Small intestine (tissue), 7 donors: ENCODE measurements at regions not wholly inside any gene's neighbourhood (a gene's known extent, or its start where the extent isn't known, plus 50 kb on each side); places are given as distances from the start of the nearest gene placed in this dataset.
A peak's percentile ranks its signal among the peaks of the same experiment; 100 is the strongest.

ENCODE experiments used
- DNase-seq, 2 donors: peaks; one replicate each; pipeline versions ENCODE4 v3.0.0 to v3.0.0-alpha.2; 2013
- FAIRE-seq: peaks from 2 replicates; lab custom pipeline; 2012; peaks lifted over from hg19 to GRCh38; lab: Jason Lieb, UNC
- H3K27ac ChIP-seq, 3 donors: one replicate each; pipeline ENCODE4 v1.5.1; 2013; ENCODE audit warnings: low read length in 2 of 3, mild to moderate bottlenecking in 2 of 3, control low read depth in 1 of 3, inconsistent platforms in 1 of 3, low read depth in 1 of 3, moderate library complexity in 1 of 3
- H3K27me3 ChIP-seq, 3 donors: one replicate each; pipeline ENCODE4 v1.6.1; 2013; ENCODE audit warnings: low read length in 3 of 3, inconsistent platforms in 1 of 3; ENCODE audit not compliant: control insufficient read depth in 3 of 3, insufficient read depth in 3 of 3
- H3K36me3 ChIP-seq, 3 donors: one replicate each; pipeline ENCODE4 v1.6.1; 2013; ENCODE audit warnings: low read length in 3 of 3, inconsistent platforms in 1 of 3, low read depth in 1 of 3, mild to moderate bottlenecking in 1 of 3, moderate library complexity in 1 of 3; ENCODE audit not compliant: control insufficient read depth in 3 of 3, insufficient read depth in 2 of 3
- H3K4me1 ChIP-seq, 3 donors: one replicate each; pipeline ENCODE4 v1.6.1; 2013; ENCODE audit warnings: low read length in 2 of 3, inconsistent platforms in 1 of 3, low read depth in 1 of 3, mild to moderate bottlenecking in 1 of 3, moderate library complexity in 1 of 3; ENCODE audit not compliant: control insufficient read depth in 3 of 3, insufficient read depth in 2 of 3
- H3K4me3 ChIP-seq, 3 donors: one replicate each; pipeline ENCODE4 v1.5.1; 2013; ENCODE audit warnings: low read length in 3 of 3, control low read depth in 1 of 3, inconsistent platforms in 1 of 3, low read depth in 1 of 3, mild to moderate bottlenecking in 1 of 3, moderate library complexity in 1 of 3
- H3K9me3 ChIP-seq, 2 donors: one replicate each; pipeline ENCODE4 v1.6.1; 2013; ENCODE audit warnings: low read depth in 1 of 2, low read length in 1 of 2; ENCODE audit not compliant: control insufficient read depth in 2 of 2, insufficient read depth in 1 of 2
- WGBS, 3 donors: extraction: QIAGEN DNeasy Blood & Tissue Kit; methylation state at CpG; one replicate each; pipeline ENCODE4 v1.1.7; 2013; 5-methylcytosine and 5-hydroxymethylcytosine counted together
- donor health status: healthy with polysubstance abuse.
- donor health status: control.
- donor health status: control.
- donor health status: Bipolar disorder and iron deficiency.
- donor health status: healthy.

DNA sequence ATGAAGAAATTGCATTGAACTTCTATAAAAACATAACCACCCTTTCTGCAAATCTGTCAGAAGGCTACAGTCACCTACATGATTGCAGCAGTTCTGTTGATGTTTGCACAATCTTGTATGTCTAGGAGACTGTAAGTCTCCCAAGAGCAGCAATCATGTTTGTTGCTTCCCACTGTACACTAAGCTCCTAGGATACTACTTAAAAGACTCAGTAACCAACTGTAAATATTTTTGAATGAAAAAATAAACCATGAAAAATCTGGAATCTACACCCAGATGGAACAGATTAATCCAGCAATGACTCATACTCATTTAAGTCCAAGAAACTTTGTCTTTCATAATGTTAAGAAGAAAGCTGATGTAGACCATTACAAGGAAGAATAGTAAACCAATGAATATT is 168.5 kb upstream of the ATXN1 start:
- FAIRE-seq (no peak), DNase-seq (peak in 1 of 2 donors; percentile 15)
- Histone ChIP-seq H3K9me3 (no peaks in the 10 kb centered on the region), H3K27ac (no peak overlapping the region), H3K4me3 (no peak overlapping the region), H3K36me3 (no peaks in the 10 kb centered on the region), H3K27me3 (no peaks in the 10 kb centered on the region), H3K4me1 (no peaks in the 10 kb centered on the region)

DNA sequence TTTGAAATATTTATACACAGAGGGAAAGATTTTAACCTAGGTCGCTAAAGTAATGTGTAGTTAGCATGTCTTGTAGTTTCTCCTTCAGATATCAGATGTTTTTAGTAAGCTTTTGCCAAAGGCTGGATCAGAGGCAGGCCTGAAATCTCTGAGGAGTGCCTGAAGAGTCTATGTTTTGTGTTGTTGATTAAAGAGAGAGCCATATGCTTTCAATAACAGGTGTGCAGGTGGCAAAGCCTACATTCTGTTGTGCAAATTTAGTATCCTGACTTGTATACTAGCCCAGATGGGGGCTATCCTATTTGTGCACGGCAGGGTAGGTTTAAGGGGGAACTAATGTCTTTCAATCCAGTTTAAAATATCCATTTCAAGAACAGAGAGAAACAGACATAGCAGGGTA is 167.1 kb upstream of the ATXN1 start:
- WGBS, 3 donors: 80 to 86% (median 81%) methylated on average over 2 of the region's 2 CpGs
- no peak for FAIRE-seq

DNA sequence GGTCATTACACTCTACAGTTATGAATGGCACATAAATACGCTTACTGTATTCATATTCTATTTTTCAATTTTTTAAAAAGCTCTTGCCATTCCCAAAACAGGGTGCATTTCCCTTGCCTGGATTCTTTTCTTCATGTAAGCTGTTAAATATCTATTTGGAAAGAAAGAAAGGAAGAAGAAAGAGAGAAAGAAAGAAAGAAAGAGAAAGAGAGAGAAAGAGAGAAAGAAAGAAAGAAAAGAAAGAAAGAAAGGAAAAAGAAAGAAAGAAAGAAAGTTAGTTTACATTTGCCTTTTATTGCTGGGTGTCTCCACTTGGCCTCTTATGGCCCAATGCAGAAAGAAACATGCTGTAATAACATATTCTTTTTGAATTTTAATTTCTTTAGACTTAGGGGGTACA is 165.9 kb upstream of the ATXN1 start:
- Histone ChIP-seq H3K4me3 (no peak overlapping the region), H3K27me3 (no peaks in the 10 kb centered on the region), H3K36me3 (no peaks in the 10 kb centered on the region), H3K9me3 (no peaks in the 10 kb centered on the region), H3K27ac (no peak overlapping the region), H3K4me1 (no peaks in the 10 kb centered on the region)
- DNase-seq: no peak
- FAIRE-seq: no peak
- WGBS, 3 donors: 89 to 95% (median 93%) methylated on average over 1 of the region's 1 CpG

More for the DNA sequence above, 167.1 kb upstream of the ATXN1 start:
- no peak for DNase-seq
- Histone ChIP-seq H3K36me3 (no peaks in the 10 kb centered on the region), H3K4me1 (no peaks in the 10 kb centered on the region), H3K9me3 (no peaks in the 10 kb centered on the region), H3K27me3 (no peaks in the 10 kb centered on the region), H3K4me3 (no peak overlapping the region), H3K27ac (no peak overlapping the region)

DNA sequence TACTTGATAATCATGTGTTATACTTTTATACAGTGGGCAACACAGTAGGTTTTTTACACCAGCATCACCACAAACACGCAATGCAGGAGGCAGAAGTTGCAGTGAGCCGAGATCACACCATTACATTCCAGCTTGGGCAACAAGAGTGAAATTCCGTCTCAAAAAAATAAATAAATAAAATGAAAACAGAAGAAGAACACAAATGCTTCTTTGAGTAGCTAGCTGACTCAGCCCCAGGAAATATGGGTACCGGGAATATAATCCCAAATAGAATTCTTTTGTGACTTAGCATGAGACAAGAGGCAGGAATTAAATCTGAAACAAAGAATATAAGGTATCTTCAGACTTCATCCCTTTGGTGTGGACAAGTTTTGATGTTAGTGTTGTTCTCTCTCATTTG is 164.2 kb upstream of the ATXN1 start:
- no peaks in the 10 kb centered on the region for H3K27me3 ChIP-seq
- FAIRE-seq (no peak), DNase-seq (no peak)
- no peaks in the 10 kb centered on the region for H3K9me3 ChIP-seq
- no peaks in the 10 kb centered on the region for H3K36me3 ChIP-seq
- H3K4me1 ChIP-seq: no peaks in the 10 kb centered on the region
- no peak overlapping the region for H3K27ac ChIP-seq
- WGBS, 3 donors: 79 to 90% (median 86%) methylated on average over 4 of the region's 4 CpGs
- no peak overlapping the region for H3K4me3 ChIP-seq

DNA sequence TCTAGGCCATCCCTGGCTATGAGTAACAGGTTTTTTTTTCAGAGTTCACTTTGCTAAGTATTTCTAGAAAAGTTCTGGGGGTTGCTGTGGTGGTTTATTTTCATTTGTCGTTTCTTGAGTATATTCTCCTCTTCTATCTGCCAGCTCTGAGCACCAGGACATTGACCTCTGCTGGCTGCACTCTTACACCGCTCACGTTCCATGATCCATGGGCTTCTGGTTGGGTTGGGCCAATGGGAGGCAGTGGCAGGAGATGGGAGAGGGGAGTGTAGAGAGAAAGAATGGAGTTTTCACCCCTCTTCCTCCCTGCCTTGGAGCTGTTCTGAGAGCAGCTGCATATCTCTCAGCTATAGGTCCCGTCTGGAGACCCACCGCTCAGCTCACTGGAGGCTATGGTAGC is 161.0 kb upstream of the ATXN1 start:
- 70 to 76% (median 72%) methylated on average over 5 of the region's 5 CpGs for WGBS, 3 donors
- DNase-seq (no peak), FAIRE-seq (no peak)
- Histone ChIP-seq H3K27me3 (no peaks in the 10 kb centered on the region), H3K36me3 (no peaks in the 10 kb centered on the region), H3K27ac (no peak overlapping the region), H3K9me3 (no peaks in the 10 kb centered on the region), H3K4me1 (no peaks in the 10 kb centered on the region), H3K4me3 (no peak overlapping the region)

DNA sequence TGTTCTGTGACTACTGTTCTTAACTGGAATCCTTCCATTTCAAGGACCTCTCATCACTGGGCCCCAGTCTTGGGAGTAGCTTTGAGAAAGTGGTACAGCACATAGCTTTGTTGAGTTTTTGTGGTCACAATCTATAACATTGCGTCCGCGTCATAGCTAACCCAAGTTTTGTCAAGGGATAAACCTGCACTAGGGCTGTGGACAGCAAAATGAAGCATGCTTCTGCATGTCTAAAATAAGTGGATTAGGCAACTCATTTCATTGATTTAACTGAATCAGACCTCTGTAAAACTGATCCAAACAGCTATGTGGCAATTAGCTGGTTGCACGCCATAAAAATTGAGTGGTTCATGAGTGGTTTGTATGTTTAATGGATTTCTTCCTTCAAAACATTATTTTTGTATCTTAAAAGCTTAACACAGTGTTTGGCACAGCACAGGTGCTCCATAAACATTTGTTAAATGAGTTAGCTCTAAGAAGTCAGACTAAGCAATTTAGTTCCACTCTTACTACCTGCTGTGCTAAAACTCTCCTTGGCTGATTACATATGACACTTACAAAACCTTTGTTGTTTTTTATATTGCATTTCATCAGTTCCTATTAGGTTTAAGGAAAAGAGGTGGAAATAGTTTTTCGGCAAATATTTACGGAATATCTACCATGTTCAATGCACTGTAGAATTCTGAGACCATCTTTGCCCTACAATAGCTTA is 160.3 kb upstream of the ATXN1 start:
- FAIRE-seq (no peak), DNase-seq (no peak)
- Histone ChIP-seq H3K27me3 (no peaks in the 10 kb centered on the region), H3K4me3 (no peak overlapping the region), H3K36me3 (no peaks in the 10 kb centered on the region), H3K27ac (no peak overlapping the region), H3K9me3 (no peaks in the 10 kb centered on the region), H3K4me1 (no peaks in the 10 kb centered on the region)
- WGBS, 3 donors: 73 to 80% (median 73%) methylated on average over 6 of the region's 6 CpGs

DNA sequence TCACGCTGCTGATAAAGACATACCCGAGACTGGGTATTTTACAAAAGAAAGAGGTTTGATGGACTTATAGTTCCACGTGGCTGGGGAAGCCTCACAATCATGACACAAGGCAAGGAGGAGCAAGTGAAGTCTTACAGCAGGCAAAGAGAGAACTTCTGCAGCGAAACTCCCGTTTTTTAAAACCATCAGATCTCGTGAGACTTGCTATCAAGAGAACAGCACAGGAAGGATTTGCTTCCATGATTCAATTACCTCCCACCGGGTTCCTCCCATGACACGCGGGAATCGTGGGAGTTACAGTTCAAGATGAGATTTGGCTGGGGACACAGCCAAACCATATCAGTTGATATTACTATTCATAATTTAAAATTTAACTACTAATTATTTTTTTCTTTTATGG is 157.3 kb upstream of the ATXN1 start:
- no peaks in the 10 kb centered on the region for H3K36me3 ChIP-seq
- FAIRE-seq (no peak), DNase-seq (no peak)
- H3K27me3 ChIP-seq: no peaks in the 10 kb centered on the region
- no peak overlapping the region for H3K4me3 ChIP-seq
- peaks cover 0 to 4% of the 10 kb centered on the region in 2 donors for H3K9me3 ChIP-seq
- H3K4me1 ChIP-seq: no peaks in the 10 kb centered on the region
- 48 to 77% (median 58%) methylated on average over 10 of the region's 10 CpGs for WGBS, 3 donors
- no peak overlapping the region for H3K27ac ChIP-seq

DNA sequence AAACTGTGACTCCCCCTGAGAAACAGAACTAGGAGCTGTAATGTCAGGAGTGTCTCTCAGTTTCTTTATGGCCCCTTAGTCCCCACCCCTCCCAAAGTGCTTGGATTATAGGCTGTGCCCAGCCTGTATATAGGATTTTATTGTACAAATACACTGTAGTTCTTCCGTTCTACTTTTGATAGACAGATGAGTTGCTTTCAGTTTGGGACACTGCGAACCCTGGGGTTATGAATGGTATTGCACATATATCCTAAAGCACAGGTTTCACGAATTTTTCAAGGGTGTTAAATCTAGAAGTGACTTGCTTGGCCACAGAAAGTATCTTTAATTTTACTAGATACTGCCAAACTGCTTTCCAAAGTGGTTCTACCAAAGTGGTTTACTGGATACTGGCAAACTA is 152.9 kb upstream of the ATXN1 start:
- H3K27ac ChIP-seq: no peak overlapping the region
- no peak for FAIRE-seq
- H3K27me3 ChIP-seq: peaks cover 0 to 2% (median 0%) of the 10 kb centered on the region in 3 donors

DNA sequence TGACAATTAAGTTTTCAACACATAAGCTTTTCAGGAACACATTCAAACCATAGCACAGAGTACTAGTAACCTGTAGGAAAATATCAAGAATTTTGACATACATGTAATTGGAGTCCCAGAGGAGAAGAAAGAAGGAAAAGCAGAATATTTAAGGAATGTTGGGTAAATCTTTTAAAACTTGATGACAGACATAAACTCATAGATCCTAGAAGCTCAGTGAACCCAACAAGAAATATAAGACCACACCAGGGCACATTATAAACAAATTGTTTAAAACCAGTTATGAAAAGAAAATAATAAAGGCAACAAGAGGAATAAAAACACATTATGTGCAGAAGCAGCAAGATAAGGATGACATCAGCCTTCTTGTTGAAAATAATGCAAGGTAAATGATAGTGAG is 151.5 kb upstream of the ATXN1 start:
- no peak overlapping the region for H3K27ac ChIP-seq
- H3K36me3 ChIP-seq: no peaks in the 10 kb centered on the region
- no peak overlapping the region for H3K4me3 ChIP-seq
- no peaks in the 10 kb centered on the region for H3K4me1 ChIP-seq
- H3K27me3 ChIP-seq: peaks cover 0 to 2% (median 0%) of the 10 kb centered on the region in 3 donors
- peaks cover 0 to 12% of the 10 kb centered on the region in 2 donors for H3K9me3 ChIP-seq
- DNase-seq: no peak
- FAIRE-seq: no peak

More for the DNA sequence above, 152.9 kb upstream of the ATXN1 start:
- Histone ChIP-seq H3K9me3 (peaks cover 0 to 12% of the 10 kb centered on the region in 2 donors), H3K4me3 (no peak overlapping the region), H3K36me3 (no peaks in the 10 kb centered on the region), H3K4me1 (no peaks in the 10 kb centered on the region)
- no peak for DNase-seq
- WGBS, 3 donors: 63 to 80% (median 68%) methylated on average over 3 of the region's 3 CpGs
